Colonic mucosa (tissue), 4 donors: ENCODE measurements at regions not wholly inside any gene's neighbourhood (a gene's known extent, or its start where the extent isn't known, plus 50 kb on each side); places are given as distances from the start of the nearest gene placed in this dataset.
"Not testable (repeated sequence)": the region's sequence is repeated elsewhere in the genome, so short reads cannot be mapped to it uniquely, and the experiment has no call there.

ENCODE experiments used
- DNase-seq: peaks from one replicate; pipeline ENCODE4 v3.0.0-alpha.2; 2020
- H3K27ac ChIP-seq: fragments of 200-600 bp; one replicate; pipeline ENCODE4 v1.8.0; 2021
- H3K27me3 ChIP-seq: fragments of 200-600 bp; one replicate; pipeline ENCODE4 v1.8.0; 2021
- H3K36me3 ChIP-seq: fragments of 200-600 bp; one replicate; pipeline ENCODE4 v1.8.0; 2021
- H3K4me1 ChIP-seq: fragments of 200-600 bp; one replicate; pipeline ENCODE4 v1.8.0; 2021; ENCODE audit warnings: mild to moderate bottlenecking
- H3K4me3 ChIP-seq: fragments of 200-600 bp; one replicate; pipeline ENCODE4 v1.8.0; 2021
- H3K9ac ChIP-seq, 2 donors: one replicate each; pipeline ENCODE4 v1.7.0; 2013; ENCODE audit warnings: control low read depth in 2 of 2, low read depth in 2 of 2, low read length in 2 of 2
- H3K9me3 ChIP-seq: fragments of 200-600 bp; one replicate; pipeline ENCODE4 v1.8.0; 2021
- intact Hi-C: fragments of 100-400 bp; cut with DNase I; formaldehyde crosslinking; loops from one replicate; pipeline ENCODE4 v1.14.1; 2022
- TF ChIP-seq, protein P1 (sequence below): fragments of 200-600 bp; IDR thresholded peaks from one replicate; pipeline ENCODE4 v1.8.0; 2022; ENCODE audit warnings: antibody characterized with exemption, mild to moderate bottlenecking
- donor health status: healthy.
- donor health status: DM: no; HTN: no; CAD: no.
- donor health status: DM: no; HTN: no; CAD: no.

GRCh38 chr4:29762151-29762550, 958.0 kb upstream of the PCDH7 start:
- no peaks in the 10 kb centered on the region for H3K27me3 ChIP-seq
- H3K36me3 ChIP-seq: no peaks in the 10 kb centered on the region
- no peak for DNase-seq
- intact Hi-C loops: no loop called here
- no peak overlapping the region for H3K27ac ChIP-seq
- TF ChIP-seq, protein P1, sequence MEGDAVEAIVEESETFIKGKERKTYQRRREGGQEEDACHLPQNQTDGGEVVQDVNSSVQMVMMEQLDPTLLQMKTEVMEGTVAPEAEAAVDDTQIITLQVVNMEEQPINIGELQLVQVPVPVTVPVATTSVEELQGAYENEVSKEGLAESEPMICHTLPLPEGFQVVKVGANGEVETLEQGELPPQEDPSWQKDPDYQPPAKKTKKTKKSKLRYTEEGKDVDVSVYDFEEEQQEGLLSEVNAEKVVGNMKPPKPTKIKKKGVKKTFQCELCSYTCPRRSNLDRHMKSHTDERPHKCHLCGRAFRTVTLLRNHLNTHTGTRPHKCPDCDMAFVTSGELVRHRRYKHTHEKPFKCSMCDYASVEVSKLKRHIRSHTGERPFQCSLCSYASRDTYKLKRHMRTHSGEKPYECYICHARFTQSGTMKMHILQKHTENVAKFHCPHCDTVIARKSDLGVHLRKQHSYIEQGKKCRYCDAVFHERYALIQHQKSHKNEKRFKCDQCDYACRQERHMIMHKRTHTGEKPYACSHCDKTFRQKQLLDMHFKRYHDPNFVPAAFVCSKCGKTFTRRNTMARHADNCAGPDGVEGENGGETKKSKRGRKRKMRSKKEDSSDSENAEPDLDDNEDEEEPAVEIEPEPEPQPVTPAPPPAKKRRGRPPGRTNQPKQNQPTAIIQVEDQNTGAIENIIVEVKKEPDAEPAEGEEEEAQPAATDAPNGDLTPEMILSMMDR: no peak
- no peaks in the 10 kb centered on the region for H3K4me1 ChIP-seq
- H3K4me3 ChIP-seq: no peak overlapping the region
- no peaks in the 10 kb centered on the region for H3K9me3 ChIP-seq
- H3K9ac ChIP-seq: no peak overlapping the region

DNA sequence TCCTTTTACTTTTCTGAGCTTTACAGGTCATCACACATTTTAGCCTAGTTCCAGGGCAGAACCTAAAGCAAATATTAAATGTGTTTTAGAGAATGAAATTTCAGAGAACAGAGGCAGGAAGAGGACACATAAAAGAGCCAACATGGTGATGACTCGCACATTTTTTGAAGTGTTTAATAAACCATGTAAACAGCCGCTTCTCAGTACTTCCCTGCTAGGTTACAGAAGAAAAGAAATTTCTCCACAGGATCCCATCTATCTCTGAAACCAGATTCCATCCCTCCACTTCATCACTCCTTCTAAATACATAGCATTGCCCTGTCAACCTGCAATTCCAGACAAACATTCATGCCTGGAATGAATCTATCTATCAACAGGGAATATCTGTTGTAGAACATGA, 949.5 kb upstream of the PCDH7 start:
- TF ChIP-seq, protein P1: no peak
- Histone ChIP-seq H3K27me3 (no peaks in the 10 kb centered on the region), H3K4me3 (no peak overlapping the region), H3K9me3 (no peaks in the 10 kb centered on the region), H3K27ac (no peak overlapping the region), H3K36me3 (no peaks in the 10 kb centered on the region), H3K4me1 (no peaks in the 10 kb centered on the region), H3K9ac (no peak overlapping the region)
- intact Hi-C loops: no loop called here
- no peak for DNase-seq

DNA sequence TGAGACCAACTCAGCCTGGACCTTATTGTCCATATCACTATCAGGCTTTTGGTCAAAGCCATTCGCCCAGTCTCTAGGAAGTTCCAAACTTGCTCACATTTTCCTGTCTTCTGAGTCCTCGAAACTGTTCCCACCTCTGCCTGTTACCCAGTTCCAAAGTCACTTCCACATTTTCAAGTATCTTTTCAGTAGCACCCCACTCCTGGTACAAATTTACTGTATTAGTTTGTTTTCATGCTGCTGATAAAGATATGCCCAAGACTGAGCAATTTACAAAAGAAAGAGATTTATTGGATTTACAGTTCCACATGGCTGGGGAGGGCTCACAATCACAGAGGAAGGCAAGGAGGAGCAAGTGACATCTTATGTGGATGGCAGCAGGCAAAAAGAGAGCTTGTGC, 932.0 kb upstream of the PCDH7 start:
- H3K9me3 ChIP-seq, DNase-seq, H3K27ac ChIP-seq, intact Hi-C loops, H3K36me3 ChIP-seq, H3K4me3 ChIP-seq, H3K27me3 ChIP-seq, H3K9ac ChIP-seq, H3K4me1 ChIP-seq: not testable (repeated sequence)

DNA sequence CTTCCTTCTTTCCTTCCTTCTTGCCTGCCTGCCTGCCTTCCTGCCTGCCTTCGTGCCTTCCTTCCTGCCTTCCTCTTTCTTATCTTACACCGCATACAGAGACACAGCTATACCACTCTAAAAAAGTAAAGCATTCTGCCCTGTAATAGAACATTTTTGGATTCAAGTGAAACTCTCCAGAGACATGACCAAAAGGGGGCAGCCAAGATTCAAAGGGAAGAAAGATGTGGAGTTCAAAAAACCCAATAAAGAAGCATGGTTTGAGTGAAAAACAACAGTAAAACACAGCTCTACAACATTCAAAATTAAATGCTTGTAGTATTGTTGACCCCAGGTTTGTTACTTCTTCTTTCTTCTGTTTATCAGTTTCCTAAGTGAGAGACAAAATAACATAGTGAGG, 914.9 kb upstream of the PCDH7 start:
- intact Hi-C loops: no loop called here
- TF ChIP-seq, protein P1: no peak
- no peak overlapping the region for H3K9ac ChIP-seq

DNA sequence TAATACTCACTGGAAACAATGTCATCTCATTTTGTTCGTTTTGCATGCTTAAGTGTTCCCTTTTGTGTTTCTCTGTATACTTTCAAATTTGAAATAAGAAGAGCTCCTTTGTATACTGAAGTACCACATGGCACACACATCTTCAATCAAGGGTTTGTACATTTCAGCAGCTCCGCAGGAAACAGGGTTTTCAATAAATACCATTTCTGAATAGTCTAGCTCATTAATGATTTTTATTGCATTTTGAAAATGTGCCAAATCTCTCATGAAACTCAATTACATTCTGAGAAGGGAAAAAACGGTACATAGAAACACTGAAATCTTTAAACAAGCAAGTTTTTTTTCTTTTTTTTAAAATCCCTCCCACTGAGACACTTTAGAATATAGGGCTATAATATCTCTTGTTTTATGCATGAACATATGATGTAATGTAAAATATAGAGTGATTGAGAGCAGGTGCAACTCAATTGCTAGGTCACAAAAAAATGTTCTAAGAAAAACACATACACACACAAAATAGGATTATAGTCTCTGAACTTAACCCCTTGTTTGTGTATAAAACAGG, 914.2 kb upstream of the PCDH7 start:
- Histone ChIP-seq H3K27ac (no peak overlapping the region), H3K9ac (no peak overlapping the region), H3K4me1 (no peaks in the 10 kb centered on the region), H3K36me3 (no peaks in the 10 kb centered on the region), H3K4me3 (no peak overlapping the region), H3K9me3 (no peaks in the 10 kb centered on the region), H3K27me3 (no peaks in the 10 kb centered on the region)
- no peak for DNase-seq
- intact Hi-C loops: no loop called here
- TF ChIP-seq, protein P1: no peak

More for the DNA sequence above, 914.9 kb upstream of the PCDH7 start:
- Histone ChIP-seq H3K27me3 (no peaks in the 10 kb centered on the region), H3K27ac (no peak overlapping the region), H3K36me3 (no peaks in the 10 kb centered on the region), H3K9me3 (no peaks in the 10 kb centered on the region), H3K4me3 (no peak overlapping the region), H3K4me1 (no peaks in the 10 kb centered on the region)
- DNase-seq: no peak

GRCh38 chr4:29817961-29818360, 902.2 kb upstream of the PCDH7 start:
- intact Hi-C loops: no loop called here
- no peak overlapping the region for H3K9ac ChIP-seq
- no peak overlapping the region for H3K4me3 ChIP-seq
- H3K4me1 ChIP-seq: no peaks in the 10 kb centered on the region
- no peaks in the 10 kb centered on the region for H3K36me3 ChIP-seq
- H3K9me3 ChIP-seq: no peaks in the 10 kb centered on the region
- no peak overlapping the region for H3K27ac ChIP-seq
- TF ChIP-seq, protein P1: no peak
- no peak for DNase-seq
- H3K27me3 ChIP-seq: no peaks in the 10 kb centered on the region
